ENCODE measurements at regions not wholly inside any gene's neighbourhood (a gene's known extent, or its start where the extent isn't known, plus 50 kb on each side); places are given as distances from the start of the nearest gene placed in this dataset.

GRCh38 chr10:83302623-83303022 lies 836.7 kb upstream of the GHITM start:
- H3K9me3 ChIP-seq (ENCODE audit: low read length): no peaks in the 10 kb centered on the region
- no peaks in the 10 kb centered on the region for H3K27me3 ChIP-seq (ENCODE audit: control insufficient read depth in 1 of 2, insufficient read depth in 2 of 2, low read length in 2 of 2)
- no peak overlapping the region for H3K27ac ChIP-seq (ENCODE audit: low read depth, low read length)
- no peak overlapping the region for H3K4me3 ChIP-seq (ENCODE audit: low read depth in 1 of 2, low read length in 2 of 2)
- H3K36me3 ChIP-seq (ENCODE audit: insufficient read depth, low read length): no peaks in the 10 kb centered on the region
- no peak overlapping the region for H3K9ac ChIP-seq (ENCODE audit: low read length)
- no peaks in the 10 kb centered on the region for H3K4me1 ChIP-seq (ENCODE audit: insufficient read depth, low read length)

- no peaks in the 10 kb centered on the region for H3K27me3 ChIP-seq (ENCODE audit: control insufficient read depth in 1 of 2, insufficient read depth in 2 of 2, low read length in 2 of 2)
- H3K27ac ChIP-seq (ENCODE audit: low read depth, low read length): no peak overlapping the region
- no peak overlapping the region for H3K4me3 ChIP-seq (ENCODE audit: low read depth in 1 of 2, low read length in 2 of 2)
- no peaks in the 10 kb centered on the region for H3K36me3 ChIP-seq (ENCODE audit: insufficient read depth, low read length)
- no peaks in the 10 kb centered on the region for H3K4me1 ChIP-seq (ENCODE audit: insufficient read depth, low read length)
- no peaks in the 10 kb centered on the region for H3K9me3 ChIP-seq (ENCODE audit: low read length)
- H3K9ac ChIP-seq (ENCODE audit: low read length): no peak overlapping the region
Measured at GRCh38 chr10:83310688-83311087, 828.6 kb upstream of the GHITM start.

- Histone ChIP-seq H3K36me3 (ENCODE audit: insufficient read depth, low read length) (no peaks in the 10 kb centered on the region), H3K4me3 (ENCODE audit: low read depth in 1 of 2, low read length in 2 of 2) (no peak overlapping the region), H3K9me3 (ENCODE audit: low read length) (no peaks in the 10 kb centered on the region), H3K27ac (ENCODE audit: low read depth, low read length) (no peak overlapping the region), H3K4me1 (ENCODE audit: insufficient read depth, low read length) (no peaks in the 10 kb centered on the region), H3K9ac (ENCODE audit: low read length) (no peak overlapping the region), H3K27me3 (ENCODE audit: control insufficient read depth in 1 of 2, insufficient read depth in 2 of 2, low read length in 2 of 2) (no peaks in the 10 kb centered on the region)
Measured at GRCh38 chr10:83312570-83312969, 826.7 kb upstream of the GHITM start.

GRCh38 chr10:83332690-83333089 lies 806.6 kb upstream of the GHITM start:
- H3K27me3 ChIP-seq (ENCODE audit: control insufficient read depth in 1 of 2, insufficient read depth in 2 of 2, low read length in 2 of 2): no peaks in the 10 kb centered on the region
- no peaks in the 10 kb centered on the region for H3K4me1 ChIP-seq (ENCODE audit: insufficient read depth, low read length)
- no peak overlapping the region for H3K9ac ChIP-seq (ENCODE audit: low read length)
- H3K4me3 ChIP-seq (ENCODE audit: low read depth in 1 of 2, low read length in 2 of 2): no peak overlapping the region
- H3K27ac ChIP-seq (ENCODE audit: low read depth, low read length): no peak overlapping the region
- no peaks in the 10 kb centered on the region for H3K36me3 ChIP-seq (ENCODE audit: insufficient read depth, low read length)
- no peaks in the 10 kb centered on the region for H3K9me3 ChIP-seq (ENCODE audit: low read length)

DNA sequence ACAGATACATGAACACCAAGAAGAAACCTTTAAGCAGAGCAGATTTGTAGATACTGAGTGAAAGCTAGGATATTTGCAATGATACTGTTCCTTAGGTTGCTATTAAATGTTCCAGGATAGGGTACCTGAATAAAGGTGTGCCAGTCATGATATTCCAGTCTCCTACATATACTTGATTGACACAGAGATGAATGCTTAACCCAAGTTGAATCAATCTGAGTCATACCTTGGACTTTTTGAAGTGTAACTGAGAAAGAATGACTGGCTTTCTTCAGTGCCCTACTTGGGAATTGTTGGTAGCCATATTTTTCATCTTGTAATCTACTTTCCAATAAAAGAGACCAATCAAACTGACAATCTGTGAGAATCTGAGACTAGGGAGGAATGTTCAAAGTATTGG lies 805.7 kb upstream of the GHITM start:
- no peaks in the 10 kb centered on the region for H3K9me3 ChIP-seq (ENCODE audit: low read length)
- H3K27ac ChIP-seq (ENCODE audit: low read depth, low read length): no peak overlapping the region
- H3K9ac ChIP-seq (ENCODE audit: low read length): no peak overlapping the region
- no peak overlapping the region for H3K4me3 ChIP-seq (ENCODE audit: low read depth in 1 of 2, low read length in 2 of 2)
- no peaks in the 10 kb centered on the region for H3K36me3 ChIP-seq (ENCODE audit: insufficient read depth, low read length)
- no peaks in the 10 kb centered on the region for H3K27me3 ChIP-seq (ENCODE audit: control insufficient read depth in 1 of 2, insufficient read depth in 2 of 2, low read length in 2 of 2)
- H3K4me1 ChIP-seq (ENCODE audit: insufficient read depth, low read length): no peaks in the 10 kb centered on the region

DNA sequence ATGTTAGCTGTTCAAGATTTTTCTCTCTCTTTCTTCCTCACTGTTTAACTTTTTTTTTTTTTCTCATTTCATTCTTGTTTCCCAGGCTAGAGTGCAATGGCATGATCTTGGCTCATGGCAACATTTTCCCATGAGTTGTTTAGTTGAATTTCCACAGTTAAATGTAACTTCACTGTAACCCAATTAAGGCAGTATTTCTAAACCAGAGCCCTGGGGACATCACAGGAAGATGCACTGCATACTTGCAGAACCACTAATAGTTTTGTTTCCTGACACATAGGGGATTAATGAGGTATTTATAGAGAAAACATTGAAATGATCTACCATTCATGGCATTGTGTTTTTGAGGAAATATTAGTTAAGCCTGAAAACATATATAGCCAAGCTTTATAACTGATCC lies 795.6 kb upstream of the GHITM start:
- Histone ChIP-seq H3K4me3 (ENCODE audit: low read depth in 1 of 2, low read length in 2 of 2) (no peak overlapping the region), H3K27ac (ENCODE audit: low read depth, low read length) (no peak overlapping the region), H3K9ac (ENCODE audit: low read length) (no peak overlapping the region), H3K36me3 (ENCODE audit: insufficient read depth, low read length) (no peaks in the 10 kb centered on the region), H3K9me3 (ENCODE audit: low read length) (no peaks in the 10 kb centered on the region), H3K27me3 (ENCODE audit: control insufficient read depth in 1 of 2, insufficient read depth in 2 of 2, low read length in 2 of 2) (no peaks in the 10 kb centered on the region), H3K4me1 (ENCODE audit: insufficient read depth, low read length) (no peaks in the 10 kb centered on the region)

GRCh38 chr10:83346266-83346910 lies 792.9 kb upstream of the GHITM start:
- Histone ChIP-seq H3K4me1 (ENCODE audit: insufficient read depth, low read length) (no peaks in the 10 kb centered on the region), H3K36me3 (ENCODE audit: insufficient read depth, low read length) (no peaks in the 10 kb centered on the region), H3K9me3 (ENCODE audit: low read length) (no peaks in the 10 kb centered on the region), H3K4me3 (ENCODE audit: low read depth in 1 of 2, low read length in 2 of 2) (no peak overlapping the region), H3K27me3 (ENCODE audit: control insufficient read depth in 1 of 2, insufficient read depth in 2 of 2, low read length in 2 of 2) (no peaks in the 10 kb centered on the region), H3K27ac (ENCODE audit: low read depth, low read length) (no peak overlapping the region), H3K9ac (ENCODE audit: low read length) (no peak overlapping the region)

GRCh38 chr10:83352588-83352987 lies 786.7 kb upstream of the GHITM start:
- Histone ChIP-seq H3K9me3 (ENCODE audit: low read length) (no peaks in the 10 kb centered on the region), H3K9ac (ENCODE audit: low read length) (no peak overlapping the region), H3K27me3 (ENCODE audit: control insufficient read depth in 1 of 2, insufficient read depth in 2 of 2, low read length in 2 of 2) (no peaks in the 10 kb centered on the region), H3K36me3 (ENCODE audit: insufficient read depth, low read length) (no peaks in the 10 kb centered on the region), H3K4me1 (ENCODE audit: insufficient read depth, low read length) (no peaks in the 10 kb centered on the region), H3K4me3 (ENCODE audit: low read depth in 1 of 2, low read length in 2 of 2) (no peak overlapping the region), H3K27ac (ENCODE audit: low read depth, low read length) (no peak overlapping the region)

- H3K9ac ChIP-seq (ENCODE audit: low read length): no peak overlapping the region
- H3K36me3 ChIP-seq (ENCODE audit: insufficient read depth, low read length): no peaks in the 10 kb centered on the region
- H3K4me1 ChIP-seq (ENCODE audit: insufficient read depth, low read length): no peaks in the 10 kb centered on the region
- no peak overlapping the region for H3K27ac ChIP-seq (ENCODE audit: low read depth, low read length)
- H3K9me3 ChIP-seq (ENCODE audit: low read length): no peaks in the 10 kb centered on the region
- no peak overlapping the region for H3K4me3 ChIP-seq (ENCODE audit: low read depth in 1 of 2, low read length in 2 of 2)
- no peaks in the 10 kb centered on the region for H3K27me3 ChIP-seq (ENCODE audit: control insufficient read depth in 1 of 2, insufficient read depth in 2 of 2, low read length in 2 of 2)
Measured at GRCh38 chr10:83354456-83354855, 784.9 kb upstream of the GHITM start.

DNA sequence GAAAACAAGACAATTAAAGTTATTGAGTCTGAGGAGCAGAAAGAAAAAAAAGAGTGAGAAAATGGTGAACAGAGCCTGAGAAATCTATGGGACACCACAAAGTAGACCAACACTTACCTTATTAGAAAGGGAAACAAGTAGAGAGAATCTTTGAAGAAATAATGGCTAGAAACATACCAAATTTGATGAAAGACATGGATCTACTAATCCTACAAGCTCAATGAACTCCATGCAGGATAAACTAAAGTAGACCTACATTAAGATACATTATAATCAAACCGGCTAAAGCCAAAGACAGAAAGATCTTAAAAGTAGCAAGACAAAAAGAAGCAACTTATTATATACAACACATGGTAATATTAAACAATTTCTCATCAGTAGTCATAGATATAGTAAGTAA lies 782.3 kb upstream of the GHITM start:
- no peaks in the 10 kb centered on the region for H3K36me3 ChIP-seq (ENCODE audit: insufficient read depth, low read length)
- H3K9ac ChIP-seq (ENCODE audit: low read length): no peak overlapping the region
- no peak overlapping the region for H3K4me3 ChIP-seq (ENCODE audit: low read depth in 1 of 2, low read length in 2 of 2)
- no peak overlapping the region for H3K27ac ChIP-seq (ENCODE audit: low read depth, low read length)
- no peaks in the 10 kb centered on the region for H3K9me3 ChIP-seq (ENCODE audit: low read length)
- no peaks in the 10 kb centered on the region for H3K4me1 ChIP-seq (ENCODE audit: insufficient read depth, low read length)
- no peaks in the 10 kb centered on the region for H3K27me3 ChIP-seq (ENCODE audit: control insufficient read depth in 1 of 2, insufficient read depth in 2 of 2, low read length in 2 of 2)

DNA sequence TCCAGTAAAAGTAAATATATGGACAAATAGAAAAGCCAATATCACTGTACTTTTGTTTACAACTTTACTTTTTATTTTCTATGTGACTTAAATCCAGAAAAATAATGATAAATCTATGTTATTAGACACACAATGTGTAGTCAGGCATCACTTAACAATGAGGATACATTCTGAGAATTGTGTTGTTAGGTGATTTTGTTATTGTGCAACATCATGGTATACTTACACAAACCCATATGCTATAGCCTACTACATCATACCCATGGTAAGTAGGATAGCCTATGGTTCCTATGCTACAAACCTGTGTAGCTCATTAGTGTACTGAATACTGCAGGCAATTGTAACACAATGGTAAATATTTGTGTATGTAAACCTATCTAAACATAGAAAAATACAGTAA lies 781.7 kb upstream of the GHITM start:
- H3K4me1 ChIP-seq (ENCODE audit: insufficient read depth, low read length): no peaks in the 10 kb centered on the region
- H3K27ac ChIP-seq (ENCODE audit: low read depth, low read length): no peak overlapping the region

GRCh38 chr10:83367036-83367435 lies 772.3 kb upstream of the GHITM start:
- H3K9me3 ChIP-seq (ENCODE audit: low read length): no peaks in the 10 kb centered on the region
- H3K9ac ChIP-seq (ENCODE audit: low read length): no peak overlapping the region
- no peaks in the 10 kb centered on the region for H3K4me1 ChIP-seq (ENCODE audit: insufficient read depth, low read length)
- H3K4me3 ChIP-seq (ENCODE audit: low read depth in 1 of 2, low read length in 2 of 2): no peak overlapping the region
- no peak overlapping the region for H3K27ac ChIP-seq (ENCODE audit: low read depth, low read length)
- no peaks in the 10 kb centered on the region for H3K36me3 ChIP-seq (ENCODE audit: insufficient read depth, low read length)
- no peaks in the 10 kb centered on the region for H3K27me3 ChIP-seq (ENCODE audit: control insufficient read depth in 1 of 2, insufficient read depth in 2 of 2, low read length in 2 of 2)

More for the DNA sequence above, 781.7 kb upstream of the GHITM start:
- Histone ChIP-seq H3K36me3 (ENCODE audit: insufficient read depth, low read length) (no peaks in the 10 kb centered on the region), H3K27me3 (ENCODE audit: control insufficient read depth in 1 of 2, insufficient read depth in 2 of 2, low read length in 2 of 2) (no peaks in the 10 kb centered on the region), H3K9ac (ENCODE audit: low read length) (no peak overlapping the region), H3K4me3 (ENCODE audit: low read depth in 1 of 2, low read length in 2 of 2) (no peak overlapping the region), H3K9me3 (ENCODE audit: low read length) (no peaks in the 10 kb centered on the region)
